ENCODE measurements at regions not wholly inside any gene's neighbourhood (a gene's known extent, or its start where the extent isn't known, plus 50 kb on each side); places are given as distances from the start of the nearest gene placed in this dataset.

DNA sequence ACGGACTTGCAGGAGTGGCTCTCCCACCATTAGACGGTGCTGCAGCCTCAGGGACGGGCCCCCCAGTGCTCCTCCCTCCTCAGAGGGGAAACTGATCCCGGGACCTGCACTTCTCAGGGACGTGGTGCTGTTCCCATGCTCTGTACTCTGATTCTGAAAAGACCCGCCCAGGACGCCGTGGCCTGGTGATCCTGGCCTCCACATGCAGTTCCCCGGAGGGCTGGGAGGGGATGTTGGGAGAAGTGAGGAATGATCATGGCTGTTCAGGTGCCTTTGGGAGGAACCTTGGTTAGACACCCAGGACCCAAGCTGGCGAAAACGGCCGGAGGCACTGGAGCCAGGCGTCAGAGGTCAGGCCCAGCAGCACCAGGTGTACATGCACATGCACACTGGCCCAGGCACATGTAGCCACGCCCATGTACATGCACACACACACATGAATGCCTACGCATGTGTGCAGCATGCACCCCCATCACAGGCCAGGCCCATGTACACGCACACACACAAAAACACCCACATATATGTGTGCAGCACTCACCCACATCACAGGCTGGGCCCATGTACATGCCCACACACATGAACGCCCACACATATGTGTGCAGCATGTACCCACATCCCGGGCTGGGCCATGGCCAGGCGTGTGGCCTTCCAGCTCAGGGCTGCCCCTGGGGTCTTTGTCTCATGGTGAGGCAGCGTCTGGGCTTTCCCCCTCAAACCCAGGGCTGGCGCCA lies 52.6 kb upstream of the DACT2 start:
- POLR2A ChIA-PET, result no interaction called here
- no peak for FAIRE-seq
- CTCF ChIA-PET (ENCODE audit: low intra/inter-chr PET ratio), result no interaction called here
- no peak for ATAC-seq
- intact Hi-C loops (cut with micrococcal nuclease), result no loop called here
- no peak for DNase-seq (ENCODE audit: extremely low read depth in 1 of 4, low spot score in 3 of 4)
- TF ChIP-seq TEAD1 (CRISPR knock-in tag; IDR thresholded peaks at IDR 0.05) (no peak), GTF2F1 (IDR thresholded peaks at IDR 0.05; ENCODE audit: low read depth, low read length) (no peak), RFX5 (IDR thresholded peaks at IDR 0.05; ENCODE audit: low read depth, low read length) (no peak), RB1 (IDR thresholded peaks at IDR 0.05; ENCODE audit: low read depth) (no peak), NCOA4 (IDR thresholded peaks at IDR 0.05; ENCODE audit: partially characterized antibody) (no peak), U2AF1 (optimal IDR thresholded peaks at IDR 0.05; ENCODE audit: low read depth, low read length) (no peak), SRSF9 (IDR thresholded peaks at IDR 0.05; ENCODE audit: borderline replicate concordance, low read depth, low read length) (no peak)
- TF ChIP-seq, protein P1, sequence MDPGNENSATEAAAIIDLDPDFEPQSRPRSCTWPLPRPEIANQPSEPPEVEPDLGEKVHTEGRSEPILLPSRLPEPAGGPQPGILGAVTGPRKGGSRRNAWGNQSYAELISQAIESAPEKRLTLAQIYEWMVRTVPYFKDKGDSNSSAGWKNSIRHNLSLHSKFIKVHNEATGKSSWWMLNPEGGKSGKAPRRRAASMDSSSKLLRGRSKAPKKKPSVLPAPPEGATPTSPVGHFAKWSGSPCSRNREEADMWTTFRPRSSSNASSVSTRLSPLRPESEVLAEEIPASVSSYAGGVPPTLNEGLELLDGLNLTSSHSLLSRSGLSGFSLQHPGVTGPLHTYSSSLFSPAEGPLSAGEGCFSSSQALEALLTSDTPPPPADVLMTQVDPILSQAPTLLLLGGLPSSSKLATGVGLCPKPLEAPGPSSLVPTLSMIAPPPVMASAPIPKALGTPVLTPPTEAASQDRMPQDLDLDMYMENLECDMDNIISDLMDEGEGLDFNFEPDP (CRISPR knock-in tag; IDR thresholded peaks at IDR 0.05), result no peak
- TF ChIP-seq, protein P2, sequence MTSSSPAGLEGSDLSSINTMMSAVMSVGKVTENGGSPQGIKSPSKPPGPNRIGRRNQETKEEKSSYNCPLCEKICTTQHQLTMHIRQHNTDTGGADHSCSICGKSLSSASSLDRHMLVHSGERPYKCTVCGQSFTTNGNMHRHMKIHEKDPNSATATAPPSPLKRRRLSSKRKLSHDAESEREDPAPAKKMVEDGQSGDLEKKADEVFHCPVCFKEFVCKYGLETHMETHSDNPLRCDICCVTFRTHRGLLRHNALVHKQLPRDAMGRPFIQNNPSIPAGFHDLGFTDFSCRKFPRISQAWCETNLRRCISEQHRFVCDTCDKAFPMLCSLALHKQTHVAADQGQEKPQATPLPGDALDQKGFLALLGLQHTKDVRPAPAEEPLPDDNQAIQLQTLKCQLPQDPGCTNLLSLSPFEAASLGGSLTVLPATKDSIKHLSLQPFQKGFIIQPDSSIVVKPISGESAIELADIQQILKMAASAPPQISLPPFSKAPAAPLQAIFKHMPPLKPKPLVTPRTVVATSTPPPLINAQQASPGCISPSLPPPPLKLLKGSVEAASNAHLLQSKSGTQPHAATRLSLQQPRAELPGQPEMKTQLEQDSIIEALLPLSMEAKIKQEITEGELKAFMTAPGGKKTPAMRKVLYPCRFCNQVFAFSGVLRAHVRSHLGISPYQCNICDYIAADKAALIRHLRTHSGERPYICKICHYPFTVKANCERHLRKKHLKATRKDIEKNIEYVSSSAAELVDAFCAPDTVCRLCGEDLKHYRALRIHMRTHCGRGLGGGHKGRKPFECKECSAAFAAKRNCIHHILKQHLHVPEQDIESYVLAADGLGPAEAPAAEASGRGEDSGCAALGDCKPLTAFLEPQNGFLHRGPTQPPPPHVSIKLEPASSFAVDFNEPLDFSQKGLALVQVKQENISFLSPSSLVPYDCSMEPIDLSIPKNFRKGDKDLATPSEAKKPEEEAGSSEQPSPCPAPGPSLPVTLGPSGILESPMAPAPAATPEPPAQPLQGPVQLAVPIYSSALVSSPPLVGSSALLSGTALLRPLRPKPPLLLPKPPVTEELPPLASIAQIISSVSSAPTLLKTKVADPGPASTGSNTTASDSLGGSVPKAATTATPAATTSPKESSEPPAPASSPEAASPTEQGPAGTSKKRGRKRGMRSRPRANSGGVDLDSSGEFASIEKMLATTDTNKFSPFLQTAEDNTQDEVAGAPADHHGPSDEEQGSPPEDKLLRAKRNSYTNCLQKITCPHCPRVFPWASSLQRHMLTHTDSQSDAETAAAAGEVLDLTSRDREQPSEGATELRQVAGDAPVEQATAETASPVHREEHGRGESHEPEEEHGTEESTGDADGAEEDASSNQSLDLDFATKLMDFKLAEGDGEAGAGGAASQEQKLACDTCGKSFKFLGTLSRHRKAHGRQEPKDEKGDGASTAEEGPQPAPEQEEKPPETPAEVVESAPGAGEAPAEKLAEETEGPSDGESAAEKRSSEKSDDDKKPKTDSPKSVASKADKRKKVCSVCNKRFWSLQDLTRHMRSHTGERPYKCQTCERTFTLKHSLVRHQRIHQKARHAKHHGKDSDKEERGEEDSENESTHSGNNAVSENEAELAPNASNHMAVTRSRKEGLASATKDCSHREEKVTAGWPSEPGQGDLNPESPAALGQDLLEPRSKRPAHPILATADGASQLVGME (CRISPR knock-in tag; IDR thresholded peaks at IDR 0.05), result no peak
- H3K27ac ChIP-seq (ENCODE audit: extremely low read depth, low read depth, low read length), result no peak overlapping the region
- no peaks in the 10 kb centered on the region for H3K79me2 ChIP-seq (ENCODE audit: control insufficient read depth, insufficient read depth, low read length)
- H4K20me1 ChIP-seq (replicated peaks; ENCODE audit: control insufficient read depth, insufficient read depth, low read length), result peaks cover 4% of the 10 kb centered on the region
- no TSS peak for BruUV-seq (replicated peaks)
- H3K27me3 ChIP-seq (ENCODE audit: control insufficient read depth in 2 of 2, insufficient read depth in 2 of 2, low read length in 2 of 2), result peaks cover 15 to 79% of the 10 kb centered on the region in 2 experiments
- H3K9me1 ChIP-seq (ENCODE audit: control insufficient read depth, insufficient read depth, low read length), result peaks cover 2% of the 10 kb centered on the region
- no peaks in the 10 kb centered on the region for H3K9me3 ChIP-seq (replicated peaks; ENCODE audit: control insufficient read depth, insufficient read depth, low read depth, low read length)
- H3K4me1 ChIP-seq (replicated peaks in 1 of 2; ENCODE audit: control insufficient read depth in 2 of 2, insufficient read depth in 2 of 2, low read length in 2 of 2), result peaks cover 0 to 8% of the 10 kb centered on the region in 2 experiments; a peak in 2 of 5 replicates
- H3K9ac ChIP-seq (ENCODE audit: insufficient read depth in 1 of 2, low read depth in 2 of 2, low read length in 2 of 2), result no peak overlapping the region
- H3K4me2 ChIP-seq (ENCODE audit: insufficient read depth, low read length), result no peak overlapping the region
- no peak overlapping the region for H3K4me3 ChIP-seq
- in situ Hi-C loops (cut with MboI), result loop anchor here (5.0 kb wide), 1 partner anchor 520 kb away; no protein-coding TSS in a partner anchor
- 2% methylated on average over 20 of the region's 21 CpGs for WGBS (ENCODE audit: insufficient coverage, low coverage, missing lambda C conversion rate)
- H2AFZ ChIP-seq (ENCODE audit: low read depth, low read length), result no peak overlapping the region
- H3K36me3 ChIP-seq (ENCODE audit: control insufficient read depth, insufficient read depth, low read length), result no peaks in the 10 kb centered on the region
